ENCODE measurements at regions not wholly inside any gene's neighbourhood (a gene's known extent, or its start where the extent isn't known, plus 50 kb on each side); places are given as distances from the start of the nearest gene placed in this dataset.

GRCh38 chr14:51356381-51356780, 116.3 kb downstream of the TMX1 start:
- no peak overlapping the region for H3K27ac Mint-ChIP-seq
- no peaks in the 10 kb centered on the region for H3K4me1 ChIP-seq (ENCODE audit: insufficient read depth, low read length)
- H3K4me1 Mint-ChIP-seq (ENCODE audit: low read depth), result no peaks in the 10 kb centered on the region
- H3K36me3 Mint-ChIP-seq (ENCODE audit: low read depth), result no peaks in the 10 kb centered on the region
- no peak for TF ChIP-seq CTCF (IDR thresholded peaks at IDR 0.05)
- ATAC-seq (ENCODE audit: poor library complexity), result no peak
- H3K4me3 Mint-ChIP-seq, result no peak overlapping the region
- no peaks in the 10 kb centered on the region for H3K27me3 ChIP-seq (ENCODE audit: control insufficient read depth in 1 of 2, insufficient read depth in 2 of 2, low read length in 2 of 2)
- H3K27me3 Mint-ChIP-seq, result no peaks in the 10 kb centered on the region
- ChIA-PET CTCF (no interaction called here), POLR2A (no interaction called here)
- peaks cover 0 to under 1% of the 10 kb centered on the region in 2 experiments for H3K9me3 ChIP-seq (ENCODE audit: control insufficient read depth in 1 of 2, insufficient read depth in 1 of 2, low read length in 2 of 2)
- DNase-seq, result no peak
- H3K27ac ChIP-seq (ENCODE audit: low read depth in 1 of 2, low read length in 2 of 2), result no peak overlapping the region
- no peaks in the 10 kb centered on the region for H3K36me3 ChIP-seq (ENCODE audit: insufficient read depth, low read length)
- intact Hi-C loops (cut with DNase I, micrococcal nuclease), result no loop called here
- H3K4me3 ChIP-seq (ENCODE audit: low read length), result no peak overlapping the region
- no peaks in the 10 kb centered on the region for H3K9me3 Mint-ChIP-seq

GRCh38 chr14:51357250-51357649, 117.2 kb downstream of the TMX1 start:
- no peaks in the 10 kb centered on the region for H3K9me3 ChIP-seq (ENCODE audit: control insufficient read depth in 1 of 2, insufficient read depth in 1 of 2, low read length in 2 of 2)
- no peaks in the 10 kb centered on the region for H3K4me1 ChIP-seq (ENCODE audit: insufficient read depth, low read length)
- Mint-ChIP-seq H3K36me3 (ENCODE audit: low read depth) (no peaks in the 10 kb centered on the region), H3K4me1 (ENCODE audit: low read depth) (no peaks in the 10 kb centered on the region), H3K4me3 (no peak overlapping the region), H3K9me3 (no peaks in the 10 kb centered on the region), H3K27ac (no peak overlapping the region), H3K27me3 (no peaks in the 10 kb centered on the region)
- CTCF ChIA-PET, result no interaction called here
- POLR2A ChIA-PET, result no interaction called here
- ATAC-seq (ENCODE audit: poor library complexity) (no peak), DNase-seq (no peak)
- no peaks in the 10 kb centered on the region for H3K36me3 ChIP-seq (ENCODE audit: insufficient read depth, low read length)
- H3K27me3 ChIP-seq (ENCODE audit: control insufficient read depth in 1 of 2, insufficient read depth in 2 of 2, low read length in 2 of 2), result no peaks in the 10 kb centered on the region
- intact Hi-C loops (cut with DNase I, micrococcal nuclease), result no loop called here
- TF ChIP-seq CTCF (IDR thresholded peaks at IDR 0.05), result no peak
- no peak overlapping the region for H3K4me3 ChIP-seq (ENCODE audit: low read length)
- H3K27ac ChIP-seq (ENCODE audit: low read depth in 1 of 2, low read length in 2 of 2), result no peak overlapping the region

GRCh38 chr14:51360592-51360991, 120.5 kb downstream of the TMX1 start:
- Histone ChIP-seq H3K9me3 (ENCODE audit: control insufficient read depth in 1 of 2, insufficient read depth in 1 of 2, low read length in 2 of 2) (no peaks in the 10 kb centered on the region), H3K4me3 (ENCODE audit: low read length) (no peak overlapping the region), H3K27ac (ENCODE audit: low read depth in 1 of 2, low read length in 2 of 2) (no peak overlapping the region), H3K27me3 (ENCODE audit: control insufficient read depth in 1 of 2, insufficient read depth in 2 of 2, low read length in 2 of 2) (peaks cover 0 to 6% of the 10 kb centered on the region in 2 experiments), H3K36me3 (ENCODE audit: insufficient read depth, low read length) (no peaks in the 10 kb centered on the region), H3K4me1 (ENCODE audit: insufficient read depth, low read length) (no peaks in the 10 kb centered on the region)
- TF ChIP-seq CTCF (IDR thresholded peaks at IDR 0.05), result no peak
- Mint-ChIP-seq H3K36me3 (ENCODE audit: low read depth) (no peaks in the 10 kb centered on the region), H3K27me3 (no peaks in the 10 kb centered on the region), H3K4me3 (no peak overlapping the region), H3K4me1 (ENCODE audit: low read depth) (no peaks in the 10 kb centered on the region), H3K9me3 (no peaks in the 10 kb centered on the region), H3K27ac (no peak overlapping the region)
- ChIA-PET POLR2A (no interaction called here), CTCF (no interaction called here)
- intact Hi-C loops (cut with DNase I, micrococcal nuclease), result no loop called here
- no peak for ATAC-seq (ENCODE audit: poor library complexity)
- no peak for DNase-seq
